ENCODE measurements at regions not wholly inside any gene's neighbourhood (a gene's known extent, or its start where the extent isn't known, plus 50 kb on each side); places are given as distances from the start of the nearest gene placed in this dataset.

DNA sequence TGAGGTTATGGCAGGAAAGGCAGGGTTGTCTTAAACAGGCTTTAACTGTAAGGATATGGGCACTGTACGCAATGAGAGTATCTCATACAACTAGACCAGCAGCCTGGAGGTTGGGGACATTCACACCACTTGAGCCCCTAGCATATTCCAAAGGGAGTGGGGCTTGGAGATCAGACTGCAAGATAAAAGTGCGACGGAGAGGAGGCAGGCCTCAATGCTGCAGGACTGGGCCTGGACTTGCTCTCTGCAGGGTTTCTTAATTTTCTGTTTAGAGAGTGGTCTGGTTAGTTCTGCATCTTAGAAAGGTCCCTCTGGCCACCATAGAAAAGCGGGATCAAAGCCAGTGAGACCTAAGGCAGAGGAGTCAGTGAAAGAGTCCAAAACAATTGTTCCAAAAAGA lies 357.7 kb upstream of the NR2F2 start:
- no peak overlapping the region for H3K4me3 Mint-ChIP-seq (ENCODE audit: unreplicated experiment)
- POLR2A ChIA-PET, result no interaction called here
- no peak for DNase-seq (ENCODE audit: unreplicated experiment)

GRCh38 chr15:95973566-95974256 lies 356.8 kb upstream of the NR2F2 start:
- DNase-seq (ENCODE audit: unreplicated experiment), result no peak
- Mint-ChIP-seq H3K4me1 (ENCODE audit: insufficient read depth, unreplicated experiment) (no peaks in the 10 kb centered on the region), H3K4me3 (ENCODE audit: unreplicated experiment) (no peak overlapping the region), H3K27me3 (ENCODE audit: insufficient read depth, unreplicated experiment) (no peaks in the 10 kb centered on the region), H3K36me3 (ENCODE audit: insufficient read depth, unreplicated experiment) (no peaks in the 10 kb centered on the region), H3K27ac (ENCODE audit: low read depth, unreplicated experiment) (no peak overlapping the region), H3K9me3 (ENCODE audit: unreplicated experiment) (peaks cover 13% of the 10 kb centered on the region)
- intact Hi-C loops (cut with micrococcal nuclease), result no loop called here
- CTCF ChIA-PET, result no interaction called here
- no peak for TF ChIP-seq CTCF (IDR thresholded peaks at IDR 0.05; ENCODE audit: unreplicated experiment)
- POLR2A ChIA-PET, result no interaction called here
- BruUV-seq (replicated peaks), result no TSS peak

More for the DNA sequence above, 357.7 kb upstream of the NR2F2 start:
- no peak for TF ChIP-seq CTCF (IDR thresholded peaks at IDR 0.05; ENCODE audit: unreplicated experiment)
- intact Hi-C loops (cut with micrococcal nuclease), result no loop called here
- no TSS peak for BruUV-seq (replicated peaks)
- H3K9me3 Mint-ChIP-seq (ENCODE audit: unreplicated experiment), result peaks cover 13% of the 10 kb centered on the region
- no peaks in the 10 kb centered on the region for H3K27me3 Mint-ChIP-seq (ENCODE audit: insufficient read depth, unreplicated experiment)
- H3K4me1 Mint-ChIP-seq (ENCODE audit: insufficient read depth, unreplicated experiment), result no peaks in the 10 kb centered on the region
- no peak overlapping the region for H3K27ac Mint-ChIP-seq (ENCODE audit: low read depth, unreplicated experiment)
- no peaks in the 10 kb centered on the region for H3K36me3 Mint-ChIP-seq (ENCODE audit: insufficient read depth, unreplicated experiment)
- CTCF ChIA-PET, result no interaction called here

GRCh38 chr15:95975212-95975611 lies 355.3 kb upstream of the NR2F2 start:
- Mint-ChIP-seq H3K4me1 (ENCODE audit: insufficient read depth, unreplicated experiment) (no peaks in the 10 kb centered on the region), H3K27ac (ENCODE audit: low read depth, unreplicated experiment) (no peak overlapping the region), H3K27me3 (ENCODE audit: insufficient read depth, unreplicated experiment) (no peaks in the 10 kb centered on the region), H3K36me3 (ENCODE audit: insufficient read depth, unreplicated experiment) (no peaks in the 10 kb centered on the region), H3K9me3 (ENCODE audit: unreplicated experiment) (peaks cover 13% of the 10 kb centered on the region), H3K4me3 (ENCODE audit: unreplicated experiment) (no peak overlapping the region)
- CTCF ChIA-PET, result no interaction called here
- POLR2A ChIA-PET, result no interaction called here
- no peak for DNase-seq (ENCODE audit: unreplicated experiment)
- BruUV-seq (replicated peaks), result no TSS peak
- intact Hi-C loops (cut with micrococcal nuclease), result no loop called here
- no peak for TF ChIP-seq CTCF (IDR thresholded peaks at IDR 0.05; ENCODE audit: unreplicated experiment)

GRCh38 chr15:95979286-95979685 lies 351.2 kb upstream of the NR2F2 start:
- Mint-ChIP-seq H3K9me3 (ENCODE audit: unreplicated experiment) (peaks cover 13% of the 10 kb centered on the region), H3K36me3 (ENCODE audit: insufficient read depth, unreplicated experiment) (no peaks in the 10 kb centered on the region), H3K27ac (ENCODE audit: low read depth, unreplicated experiment) (no peak overlapping the region), H3K27me3 (ENCODE audit: insufficient read depth, unreplicated experiment) (no peaks in the 10 kb centered on the region), H3K4me1 (ENCODE audit: insufficient read depth, unreplicated experiment) (no peaks in the 10 kb centered on the region), H3K4me3 (ENCODE audit: unreplicated experiment) (no peak overlapping the region)
- CTCF ChIA-PET, result no interaction called here
- DNase-seq (ENCODE audit: unreplicated experiment), result no peak
- intact Hi-C loops (cut with micrococcal nuclease), result no loop called here
- BruUV-seq (replicated peaks), result no TSS peak
- POLR2A ChIA-PET, result no interaction called here
- TF ChIP-seq CTCF (IDR thresholded peaks at IDR 0.05; ENCODE audit: unreplicated experiment), result no peak

Data from MCF 10A (cell line).